Heart right ventricle (tissue), 16 donors: ENCODE measurements at regions not wholly inside any gene's neighbourhood (a gene's known extent, or its start where the extent isn't known, plus 50 kb on each side); places are given as distances from the start of the nearest gene placed in this dataset.

Experiments
- ATAC-seq, 8 donors: fragments of 200-7000 bp; cut with Tn5 transposase; one replicate each; pipeline ENCODE4 v1.9.1; 2020; ENCODE audit warnings: mild to moderate bottlenecking in 8 of 8, moderate library complexity in 8 of 8, moderate number of reproducible peaks in 1 of 8
- DNase-seq, 2 donors: peaks; one replicate each; pipeline ENCODE4 v3.0.0-alpha.2; 2020
- H3K27ac ChIP-seq, 10 donors: fragments of 200-600 bp; sonication (generic) in 2 of 10; one replicate each; pipeline versions ENCODE4 v1.5.0 to v1.8.0; 2020 to 2022; ENCODE audit warnings: mild to moderate bottlenecking in 3 of 10
- H3K27me3 ChIP-seq, 7 donors: fragments of 200-600 bp; one replicate each; pipeline ENCODE4 v1.8.0; 2021 to 2022; ENCODE audit warnings: mild to moderate bottlenecking in 2 of 7
- H3K36me3 ChIP-seq, 9 donors: fragments of 200-600 bp; sonication (generic) in 1 of 9; one replicate each; pipeline versions ENCODE4 v1.5.0 to v1.8.0; 2020 to 2022; ENCODE audit warnings: mild to moderate bottlenecking in 2 of 9
- H3K4me1 ChIP-seq, 9 donors: fragments of 200-600 bp; sonication (generic) in 1 of 9; one replicate each; pipeline versions ENCODE4 v1.5.0 to v1.8.0; 2020 to 2022; ENCODE audit warnings: mild to moderate bottlenecking in 4 of 9
- H3K4me3 ChIP-seq, 10 donors: fragments of 200-600 bp; sonication (generic) in 2 of 10; one replicate each; pipeline versions ENCODE4 v1.5.0 to v1.8.0; 2020 to 2022; ENCODE audit warnings: mild to moderate bottlenecking in 7 of 10, moderate library complexity in 2 of 10
- H3K9me3 ChIP-seq, 11 donors: fragments of 200-600 bp in 10 of 11; sonication (generic) in 2 of 11; one replicate each; pipeline versions ENCODE4 v1.5.0 to v1.8.0; 2013 to 2022; ENCODE audit warnings: mild to moderate bottlenecking in 2 of 11, control low read depth in 1 of 11, moderate library complexity in 1 of 11
- WGBS, 2 donors: extraction: QIAGEN DNeasy Blood & Tissue Kit; methylation state at CpG; one replicate each; pipeline ENCODE4 v1.1.7; 2013; ENCODE audit warnings: inconsistent platforms in 1 of 2; 5-methylcytosine and 5-hydroxymethylcytosine counted together
- intact Hi-C, 10 donors: fragments of 100-400 bp; cut with DNase I; formaldehyde crosslinking; loops; one replicate each; pipeline versions ENCODE4 v1.11.1 to v1.14.2; 2022
- TF ChIP-seq, protein P1 (sequence below), 9 donors: fragments of 200-600 bp; sonication (generic) in 2 of 9; IDR thresholded peaks; one replicate each; pipeline versions ENCODE4 v1.5.0 to v1.8.0; 2021 to 2022; ENCODE audit warnings: antibody characterized with exemption in 9 of 9, mild to moderate bottlenecking in 5 of 9, moderate library complexity in 1 of 9
- donor health status: Arrhythmogenic right ventricular cardiomyopathy.
- donor health status: ischemic (EF 13 %, LVEDD 7.1; RV severe dilation, severe dysfunction).
- donor health status: healthy with polysubstance abuse.
- donor health status: DM: no; HTN: yes; CAD: no.
- donor health status: DM: no; HTN: no; CAD: no.
- donor health status: ischemic (EF 25% LVEDD 6.9; RV normal size, moderate dysfunction).
- donor health status: ischemic (EF 25% LVEDD 5.7; RV mildly dilated, moderate dysfunction).
- donor health status: healthy.
- donor health status: DM: yes; HTN: yes; CAD: no.
- donor health status: Ischemic cardiomyopathy.
- donor health status: ischemic (EF 35%, LVEDD 5.7; RV mildly dilated, moderate dysfunction).
- donor health status: nonischemic (EF 11% LVEDD 7.7; RV severe dilation, severe dysfunction).
- donor health status: DM: yes; HTN: yes; CAD: no.
- donor health status: PGD.
- donor health status: ischemic (EF 29% LVEDD 5.4; RV normal size, mild dysfunction).
- donor health status: nonischemic (EF 23%, LVEDD 6.1; RV moderate dilation, normal function).

DNA sequence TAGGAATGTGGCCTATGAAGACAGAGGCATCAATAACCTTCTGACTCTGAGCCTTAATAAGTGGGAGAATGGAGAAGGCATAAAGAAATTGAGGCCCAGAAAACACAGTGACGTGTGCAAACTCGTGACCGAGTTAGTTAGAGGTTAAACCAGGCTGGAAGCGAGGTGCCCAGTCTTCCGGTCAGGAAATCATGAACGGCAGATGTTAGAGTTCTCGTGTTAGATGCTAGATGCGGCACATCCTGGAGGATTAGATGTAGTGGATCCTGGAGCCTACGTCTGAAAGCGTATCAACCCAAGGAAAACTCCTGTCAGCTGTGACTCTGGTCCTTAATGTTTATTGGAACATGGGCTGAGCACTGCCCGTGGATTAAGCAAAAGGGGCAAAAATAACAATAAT is 275.9 kb downstream of the TCF7L2 start:
- Histone ChIP-seq H3K27ac (no peak overlapping the region), H3K36me3 (no peaks in the 10 kb centered on the region), H3K4me3 (no peak overlapping the region), H3K27me3 (peaks cover 0 to 15% (median 7%) of the 10 kb centered on the region in 7 donors), H3K4me1 (peaks cover 0 to 10% (median 0%) of the 10 kb centered on the region in 9 donors), H3K9me3 (no peaks in the 10 kb centered on the region)
- ATAC-seq: no peak
- 87 to 91% methylated on average over 11 of the region's 11 CpGs for WGBS, 2 donors
- no peak for DNase-seq
- intact Hi-C loops: loop anchor here in 1 of 10 donors (5.0 kb wide), 1 partner anchor 44 kb away; no protein-coding TSS in a partner anchor
- TF ChIP-seq, protein P1, sequence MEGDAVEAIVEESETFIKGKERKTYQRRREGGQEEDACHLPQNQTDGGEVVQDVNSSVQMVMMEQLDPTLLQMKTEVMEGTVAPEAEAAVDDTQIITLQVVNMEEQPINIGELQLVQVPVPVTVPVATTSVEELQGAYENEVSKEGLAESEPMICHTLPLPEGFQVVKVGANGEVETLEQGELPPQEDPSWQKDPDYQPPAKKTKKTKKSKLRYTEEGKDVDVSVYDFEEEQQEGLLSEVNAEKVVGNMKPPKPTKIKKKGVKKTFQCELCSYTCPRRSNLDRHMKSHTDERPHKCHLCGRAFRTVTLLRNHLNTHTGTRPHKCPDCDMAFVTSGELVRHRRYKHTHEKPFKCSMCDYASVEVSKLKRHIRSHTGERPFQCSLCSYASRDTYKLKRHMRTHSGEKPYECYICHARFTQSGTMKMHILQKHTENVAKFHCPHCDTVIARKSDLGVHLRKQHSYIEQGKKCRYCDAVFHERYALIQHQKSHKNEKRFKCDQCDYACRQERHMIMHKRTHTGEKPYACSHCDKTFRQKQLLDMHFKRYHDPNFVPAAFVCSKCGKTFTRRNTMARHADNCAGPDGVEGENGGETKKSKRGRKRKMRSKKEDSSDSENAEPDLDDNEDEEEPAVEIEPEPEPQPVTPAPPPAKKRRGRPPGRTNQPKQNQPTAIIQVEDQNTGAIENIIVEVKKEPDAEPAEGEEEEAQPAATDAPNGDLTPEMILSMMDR (IDR thresholded peaks at IDR 0.05): no peak

DNA sequence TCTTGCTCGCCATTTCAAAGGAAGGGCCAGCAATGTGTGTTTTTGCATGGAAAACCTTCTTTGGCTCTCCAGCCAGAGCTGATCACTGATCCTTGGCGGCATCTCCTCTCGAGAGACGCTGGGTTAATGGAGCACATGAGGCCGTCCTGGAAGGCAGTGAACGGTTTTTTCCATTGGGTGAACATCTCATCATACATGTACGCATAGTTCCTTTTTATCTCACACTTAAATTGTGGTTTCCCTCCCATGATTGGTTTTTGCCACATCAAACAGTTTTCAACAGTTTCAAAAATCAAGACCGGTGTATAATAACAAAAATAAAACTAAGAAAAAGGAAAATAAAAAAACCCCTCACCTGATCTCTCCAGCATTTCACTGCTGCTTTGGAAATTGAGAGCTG is 276.4 kb downstream of the TCF7L2 start:
- H3K9me3 ChIP-seq: no peaks in the 10 kb centered on the region
- no peak overlapping the region for H3K27ac ChIP-seq
- H3K27me3 ChIP-seq: peaks cover 0 to 15% (median 7%) of the 10 kb centered on the region in 7 donors
- no peaks in the 10 kb centered on the region for H3K36me3 ChIP-seq
- H3K4me1 ChIP-seq: peaks cover 0 to 10% (median 0%) of the 10 kb centered on the region in 9 donors
- ATAC-seq: peak in 3 of 8 donors; percentile 39 to 62 (median 49)
- no peak for DNase-seq
- WGBS, 2 donors: 77 to 88% methylated on average over 8 of the region's 8 CpGs
- intact Hi-C loops: loop anchor here in 1 of 10 donors (5.0 kb wide), 1 partner anchor 44 kb away; no protein-coding TSS in a partner anchor
- H3K4me3 ChIP-seq: no peak overlapping the region
- TF ChIP-seq, protein P1 (IDR thresholded peaks at IDR 0.05): no peak

DNA sequence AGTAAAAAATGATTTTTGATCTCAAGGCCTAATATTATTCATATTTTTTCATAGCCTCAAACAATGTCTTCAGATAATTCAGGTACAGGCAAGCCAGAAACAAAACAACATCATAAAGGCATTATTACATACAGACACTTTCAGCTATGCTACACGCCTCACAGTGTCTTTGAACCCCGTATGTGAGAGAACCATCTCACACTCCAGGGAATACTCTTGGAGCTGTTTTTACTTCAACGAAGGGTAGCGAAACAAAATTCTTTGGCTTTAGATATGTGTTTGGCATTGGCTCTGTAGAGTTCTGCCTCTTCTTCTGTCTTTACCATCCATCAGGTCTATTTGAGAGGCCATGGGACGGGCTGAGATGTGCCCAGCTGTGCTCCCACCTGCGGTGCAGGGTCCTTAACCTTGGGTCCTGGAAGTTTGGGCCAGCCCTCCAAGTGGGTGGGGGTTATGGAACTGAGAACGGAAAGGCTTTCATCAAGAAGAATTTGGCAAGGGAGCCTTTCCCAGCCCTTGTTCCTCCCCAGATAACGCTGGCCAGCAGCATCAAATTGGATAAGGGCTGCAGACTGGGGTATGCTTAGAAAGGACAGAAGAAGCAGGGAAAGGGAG is 276.9 kb downstream of the TCF7L2 start:
- TF ChIP-seq, protein P1 (IDR thresholded peaks at IDR 0.05): no peak
- intact Hi-C loops: loop anchor here in 1 of 10 donors (5.0 kb wide), 1 partner anchor 45 kb away; no protein-coding TSS in a partner anchor
- WGBS, 2 donors: 70 to 71% methylated on average over 8 of the region's 8 CpGs
- Histone ChIP-seq H3K27ac (peak overlapping the region in 1 of 10 donors; percentile 19), H3K27me3 (peaks cover 0 to 15% (median 7%) of the 10 kb centered on the region in 7 donors), H3K36me3 (no peaks in the 10 kb centered on the region), H3K9me3 (no peaks in the 10 kb centered on the region), H3K4me1 (peaks cover 0 to 10% (median 0%) of the 10 kb centered on the region in 9 donors), H3K4me3 (no peak overlapping the region)
- DNase-seq (no peak), ATAC-seq (peak in 4 of 8 donors; percentile 20 to 42 (median 24))

DNA sequence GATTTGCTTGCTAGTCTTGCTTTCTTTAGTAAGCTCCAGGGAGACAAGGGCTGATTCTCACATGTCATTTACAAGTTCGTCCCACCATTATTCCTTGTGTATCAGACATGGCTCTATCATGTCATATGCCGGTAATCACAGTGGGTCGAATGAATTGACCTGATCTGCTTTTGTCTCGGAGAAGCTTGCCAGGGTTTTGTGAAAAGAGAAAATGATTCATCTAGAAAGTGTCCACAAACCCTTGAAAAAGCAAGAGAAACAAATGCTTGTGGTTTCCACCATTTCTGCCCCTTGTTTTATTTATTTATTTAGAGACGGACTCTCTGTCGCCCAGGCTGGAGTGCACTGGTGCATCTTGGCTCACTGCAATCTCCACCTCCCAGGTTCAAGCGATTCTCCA is 278.5 kb downstream of the TCF7L2 start:
- Histone ChIP-seq H3K36me3 (no peaks in the 10 kb centered on the region), H3K4me3 (no peak overlapping the region), H3K4me1 (peaks cover 0 to 10% (median 0%) of the 10 kb centered on the region in 9 donors), H3K9me3 (no peaks in the 10 kb centered on the region), H3K27me3 (peaks cover 0 to 12% (median 0%) of the 10 kb centered on the region in 7 donors), H3K27ac (no peak overlapping the region)
- DNase-seq (no peak), ATAC-seq (no peak)
- TF ChIP-seq, protein P1 (IDR thresholded peaks at IDR 0.05): no peak
- WGBS, 2 donors: 91 to 95% methylated on average over 7 of the region's 7 CpGs
- intact Hi-C loops: loop anchor here in 1 of 10 donors (5.0 kb wide), 1 partner anchor 46 kb away; no protein-coding TSS in a partner anchor
